Lung microvascular endothelial cell (primary cell): ENCODE measurements at regions not wholly inside any gene's neighbourhood (a gene's known extent, or its start where the extent isn't known, plus 50 kb on each side); places are given as distances from the start of the nearest gene placed in this dataset.
"Not testable (repeated sequence)": the region's sequence is repeated elsewhere in the genome, so short reads cannot be mapped to it uniquely, and the experiment has no call there.

ENCODE experiments used
- DNase-seq, 2 donors: peaks; one replicate each; pipeline versions ENCODE4 v3.0.0 to v3.0.0-alpha.2; 2010; ENCODE audit warnings: low read depth in 2 of 2

GRCh38 chr13:34358811-34359513 is 541.0 kb downstream of the RFC3 start:
- no peak for DNase-seq

- no peak for DNase-seq
Measured at GRCh38 chr13:34360702-34361101, 542.8 kb downstream of the RFC3 start.

GRCh38 chr13:34361560-34361959 is 543.6 kb downstream of the RFC3 start:
- DNase-seq: no peak

GRCh38 chr13:34363266-34363665 is 545.3 kb downstream of the RFC3 start:
- no peak for DNase-seq

- no peak for DNase-seq
Measured at GRCh38 chr13:34364633-34365032, 546.7 kb downstream of the RFC3 start.

GRCh38 chr13:34369931-34370330 is 552.0 kb downstream of the RFC3 start:
- DNase-seq: no peak

GRCh38 chr13:34371108-34371507 is 553.2 kb downstream of the RFC3 start:
- no peak for DNase-seq

- no peak for DNase-seq
Measured at GRCh38 chr13:34371645-34372395, 553.9 kb downstream of the RFC3 start.

GRCh38 chr13:34372581-34372980 is 554.6 kb downstream of the RFC3 start:
- DNase-seq: no peak

GRCh38 chr13:34376483-34376882 is 558.5 kb downstream of the RFC3 start:
- DNase-seq: no peak

- DNase-seq: no peak
Measured at GRCh38 chr13:34381228-34381627, 560.8 kb upstream of the NBEA start.

- DNase-seq: no peak
Measured at GRCh38 chr13:34383728-34384127, 558.3 kb upstream of the NBEA start.

GRCh38 chr13:34386229-34386628 is 555.8 kb upstream of the NBEA start:
- not testable (repeated sequence) for DNase-seq

- peak in 1 of 2 donors; percentile 60 for DNase-seq
Measured at GRCh38 chr13:34391076-34391475, 551.0 kb upstream of the NBEA start.

- DNase-seq: no peak
Measured at GRCh38 chr13:34401696-34402095, 540.4 kb upstream of the NBEA start.

GRCh38 chr13:34405410-34406181 is 536.5 kb upstream of the NBEA start:
- DNase-seq: no peak

GRCh38 chr13:34408640-34409039 is 533.4 kb upstream of the NBEA start:
- no peak for DNase-seq

GRCh38 chr13:34409496-34410182 is 532.4 kb upstream of the NBEA start:
- no peak for DNase-seq

GRCh38 chr13:34410678-34411077 is 531.4 kb upstream of the NBEA start:
- no peak for DNase-seq

GRCh38 chr13:34411177-34411576 is 530.9 kb upstream of the NBEA start:
- DNase-seq: no peak

- no peak for DNase-seq
Measured at GRCh38 chr13:34411894-34412293, 530.2 kb upstream of the NBEA start.

GRCh38 chr13:34412295-34412694 is 529.8 kb upstream of the NBEA start:
- DNase-seq: no peak
